ENCODE measurements at regions not wholly inside any gene's neighbourhood (a gene's known extent, or its start where the extent isn't known, plus 50 kb on each side); places are given as distances from the start of the nearest gene placed in this dataset.

GRCh38 chr16:64363039-64363438 lies 758.8 kb downstream of the CDH11 start:
- H4K20me1 ChIP-seq (ENCODE audit: control insufficient read depth, insufficient read depth, insufficient read length): no peaks in the 10 kb centered on the region
- Mint-ChIP-seq H3K4me1 (no peaks in the 10 kb centered on the region), H3K9me3 (no peaks in the 10 kb centered on the region), H3K27ac (no peak overlapping the region), H3K27me3 (ENCODE audit: low read depth) (no peaks in the 10 kb centered on the region), H3K36me3 (ENCODE audit: insufficient read depth in 1 of 3, low read depth in 3 of 3) (no peaks in the 10 kb centered on the region), H3K4me3 (no peak overlapping the region)
- H3K14ac ChIP-seq (ENCODE audit: insufficient read depth, low read length): no peak overlapping the region
- H3K23ac ChIP-seq (ENCODE audit: insufficient read length, low read depth, low read length): no peak overlapping the region
- no peak overlapping the region for H2AFZ ChIP-seq (ENCODE audit: low read length)
- no peaks in the 10 kb centered on the region for H3K4me1 ChIP-seq (ENCODE audit: insufficient read depth, low read length)
- no peak overlapping the region for H3K27ac ChIP-seq (ENCODE audit: insufficient read length, low read depth, low read length)
- H2BK20ac ChIP-seq (ENCODE audit: low read depth, low read length, poor library complexity, severe bottlenecking): no peak overlapping the region
- H4K5ac ChIP-seq (ENCODE audit: insufficient read length, low read depth, low read length): no peak overlapping the region
- H3K27me3 ChIP-seq (ENCODE audit: insufficient read depth, low read length): no peaks in the 10 kb centered on the region
- H2BK12ac ChIP-seq (ENCODE audit: insufficient read length, low read depth, low read length): no peak overlapping the region
- no CpG with 5 or more reads among the region's 2 CpGs for WGBS (ENCODE audit: extremely low coverage, insufficient read length, low lambda C conversion rate)
- no peak overlapping the region for H3K4me2 ChIP-seq (ENCODE audit: insufficient read depth, insufficient read length, low read length)
- no peak overlapping the region for H3K56ac ChIP-seq (ENCODE audit: insufficient read length, low read depth, low read length)
- no peaks in the 10 kb centered on the region for H3K79me2 ChIP-seq (ENCODE audit: insufficient read depth, low read length)
- no peak overlapping the region for H3K18ac ChIP-seq (ENCODE audit: insufficient read length, low read depth, low read length)
- H4K8ac ChIP-seq (replicated peaks; ENCODE audit: insufficient read length, low read depth, low read length): no peak overlapping the region
- DNase-seq: no peak
- H2BK120ac ChIP-seq (ENCODE audit: low read depth, low read length, poor library complexity, severe bottlenecking): no peak overlapping the region
- no peak overlapping the region for H2AK5ac ChIP-seq (ENCODE audit: insufficient read length, low read length)
- H3K23me2 ChIP-seq (ENCODE audit: insufficient read length, low read depth, low read length, poor library complexity, severe bottlenecking): no peaks in the 10 kb centered on the region
- no peaks in the 10 kb centered on the region for H3K79me1 ChIP-seq (ENCODE audit: insufficient read depth, low read depth, low read length, poor library complexity, severe bottlenecking)
- H2BK5ac ChIP-seq (ENCODE audit: insufficient read length, low read length): no peak overlapping the region
- H4K91ac ChIP-seq (ENCODE audit: insufficient read length, low read depth, low read length): no peak overlapping the region
- no peaks in the 10 kb centered on the region for H3K9me3 ChIP-seq (ENCODE audit: control insufficient read depth, low read depth, low read length)
- H3K9ac ChIP-seq (ENCODE audit: extremely low read depth, insufficient read length, low read length): no peak overlapping the region
- TF ChIP-seq, protein P1, sequence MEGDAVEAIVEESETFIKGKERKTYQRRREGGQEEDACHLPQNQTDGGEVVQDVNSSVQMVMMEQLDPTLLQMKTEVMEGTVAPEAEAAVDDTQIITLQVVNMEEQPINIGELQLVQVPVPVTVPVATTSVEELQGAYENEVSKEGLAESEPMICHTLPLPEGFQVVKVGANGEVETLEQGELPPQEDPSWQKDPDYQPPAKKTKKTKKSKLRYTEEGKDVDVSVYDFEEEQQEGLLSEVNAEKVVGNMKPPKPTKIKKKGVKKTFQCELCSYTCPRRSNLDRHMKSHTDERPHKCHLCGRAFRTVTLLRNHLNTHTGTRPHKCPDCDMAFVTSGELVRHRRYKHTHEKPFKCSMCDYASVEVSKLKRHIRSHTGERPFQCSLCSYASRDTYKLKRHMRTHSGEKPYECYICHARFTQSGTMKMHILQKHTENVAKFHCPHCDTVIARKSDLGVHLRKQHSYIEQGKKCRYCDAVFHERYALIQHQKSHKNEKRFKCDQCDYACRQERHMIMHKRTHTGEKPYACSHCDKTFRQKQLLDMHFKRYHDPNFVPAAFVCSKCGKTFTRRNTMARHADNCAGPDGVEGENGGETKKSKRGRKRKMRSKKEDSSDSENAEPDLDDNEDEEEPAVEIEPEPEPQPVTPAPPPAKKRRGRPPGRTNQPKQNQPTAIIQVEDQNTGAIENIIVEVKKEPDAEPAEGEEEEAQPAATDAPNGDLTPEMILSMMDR (conservative IDR thresholded peaks at IDR 0.05): no peak
- no peak overlapping the region for H3K4ac ChIP-seq (ENCODE audit: low read depth, low read length)
- H2BK15ac ChIP-seq (ENCODE audit: low read depth, low read length): no peak overlapping the region
- H3T11ph ChIP-seq (ENCODE audit: low read length): no peak overlapping the region

All from H9 (cell line).